ENCODE measurements at regions not wholly inside any gene's neighbourhood (a gene's known extent, or its start where the extent isn't known, plus 50 kb on each side); places are given as distances from the start of the nearest gene placed in this dataset.

DNA sequence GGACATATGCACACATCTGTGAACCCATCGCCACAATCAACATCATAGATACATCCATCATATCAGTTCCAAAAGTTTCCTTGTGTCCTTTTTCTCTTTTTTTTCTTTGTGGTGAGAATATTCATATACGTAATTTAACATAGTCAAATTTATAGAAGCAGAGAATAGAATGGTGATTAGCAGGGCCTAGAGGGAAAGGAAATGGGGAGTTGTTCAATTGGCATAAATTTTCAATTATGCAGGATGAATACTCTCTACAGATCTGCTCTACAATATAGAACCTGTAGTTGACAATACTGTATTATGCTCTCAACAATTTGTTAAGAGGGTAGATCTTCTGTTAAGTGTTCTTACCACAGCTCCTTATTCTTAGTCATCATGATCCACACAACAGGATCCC, 413.2 kb downstream of the SHISA9 start:
- intact Hi-C loops (cut with DNase I): no loop called here
- no peaks in the 10 kb centered on the region for H3K27me3 ChIP-seq
- WGBS, 2 donors: 93 to 94% methylated on average over 2 of the region's 2 CpGs
- H3K9me3 ChIP-seq: no peaks in the 10 kb centered on the region
- no peak overlapping the region for H3K4me3 ChIP-seq
- no peak for TF ChIP-seq CTCF (IDR thresholded peaks at IDR 0.05)
- DNase-seq: no peak
- no peaks in the 10 kb centered on the region for H3K4me1 ChIP-seq
- H3K36me3 ChIP-seq: no peaks in the 10 kb centered on the region
- no peak overlapping the region for H3K27ac ChIP-seq

- H3K27ac ChIP-seq: no peak overlapping the region
- intact Hi-C loops (cut with DNase I): no loop called here
- no peak for TF ChIP-seq POLR2A (IDR thresholded peaks at IDR 0.05)
- no peak for TF ChIP-seq CTCF (IDR thresholded peaks at IDR 0.05)
- H3K4me1 ChIP-seq: no peaks in the 10 kb centered on the region
- no peaks in the 10 kb centered on the region for H3K36me3 ChIP-seq
- H3K4me3 ChIP-seq: no peak overlapping the region
- 47 to 54% methylated on average over 5 of the region's 5 CpGs for WGBS, 2 donors
- H3K27me3 ChIP-seq: no peaks in the 10 kb centered on the region
- H3K9me3 ChIP-seq: no peaks in the 10 kb centered on the region
- no peak for DNase-seq
These were observed 414.4 kb downstream of the SHISA9 start for GRCh38 chr16:13315642-13316427.

DNA sequence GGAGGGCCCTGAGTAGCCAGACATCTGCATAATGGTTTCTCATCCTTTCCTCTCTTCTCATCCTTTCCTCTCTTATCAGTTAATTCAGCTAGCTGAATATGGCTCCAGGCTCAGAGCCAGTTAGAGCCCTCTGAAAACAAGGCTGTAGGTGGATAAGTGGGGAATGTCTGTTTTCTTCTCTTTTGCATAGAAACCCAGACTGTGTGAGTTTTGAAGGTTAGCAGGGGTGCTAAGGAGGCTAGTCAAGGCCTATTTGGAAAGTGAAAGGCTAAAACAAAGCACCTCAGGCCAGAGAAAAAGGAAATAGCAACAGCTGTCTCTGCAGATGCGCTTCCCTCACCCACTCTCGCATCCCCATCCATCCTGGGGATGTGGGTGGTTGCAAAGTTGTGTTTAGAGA, 420.9 kb downstream of the SHISA9 start:
- H3K4me1 ChIP-seq: no peaks in the 10 kb centered on the region
- no peak overlapping the region for H3K4me3 ChIP-seq
- no peak for DNase-seq
- TF ChIP-seq POLR2A (IDR thresholded peaks at IDR 0.05): no peak
- TF ChIP-seq CTCF (IDR thresholded peaks at IDR 0.05): no peak
- H3K9me3 ChIP-seq: no peaks in the 10 kb centered on the region
- H3K27me3 ChIP-seq: no peaks in the 10 kb centered on the region
- 60 to 73% methylated on average over 2 of the region's 2 CpGs for WGBS, 2 donors
- no peaks in the 10 kb centered on the region for H3K36me3 ChIP-seq
- intact Hi-C loops (cut with DNase I): no loop called here
- no peak overlapping the region for H3K27ac ChIP-seq

DNA sequence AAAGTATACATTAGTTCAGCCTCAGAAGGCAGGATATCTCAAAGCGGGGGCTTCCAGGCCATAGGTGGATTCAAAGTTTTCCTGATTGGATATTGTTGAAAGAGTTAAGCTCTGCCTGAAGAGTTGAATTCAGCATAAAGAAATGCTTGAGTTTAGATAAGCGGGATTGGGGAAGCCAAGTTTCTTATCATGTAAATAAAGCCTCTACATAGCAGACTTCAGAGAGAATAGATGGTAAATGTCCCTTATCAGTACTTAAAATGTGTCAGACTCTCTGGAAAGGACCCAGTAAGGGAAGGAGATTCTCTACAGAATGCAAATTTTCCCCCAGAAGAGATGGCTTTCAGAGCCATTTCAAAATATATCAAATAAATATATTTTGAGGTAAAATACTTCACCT, 423.5 kb downstream of the SHISA9 start:
- intact Hi-C loops (cut with DNase I): no loop called here
- Histone ChIP-seq H3K27me3 (no peaks in the 10 kb centered on the region), H3K9me3 (no peaks in the 10 kb centered on the region), H3K4me1 (no peaks in the 10 kb centered on the region), H3K4me3 (no peak overlapping the region), H3K27ac (no peak overlapping the region), H3K36me3 (no peaks in the 10 kb centered on the region)
- DNase-seq: no peak
- TF ChIP-seq CTCF (IDR thresholded peaks at IDR 0.05) (no peak), POLR2A (IDR thresholded peaks at IDR 0.05) (no peak)
- WGBS, 2 donors: 69 to 83% methylated on average over 2 of the region's 2 CpGs

DNA sequence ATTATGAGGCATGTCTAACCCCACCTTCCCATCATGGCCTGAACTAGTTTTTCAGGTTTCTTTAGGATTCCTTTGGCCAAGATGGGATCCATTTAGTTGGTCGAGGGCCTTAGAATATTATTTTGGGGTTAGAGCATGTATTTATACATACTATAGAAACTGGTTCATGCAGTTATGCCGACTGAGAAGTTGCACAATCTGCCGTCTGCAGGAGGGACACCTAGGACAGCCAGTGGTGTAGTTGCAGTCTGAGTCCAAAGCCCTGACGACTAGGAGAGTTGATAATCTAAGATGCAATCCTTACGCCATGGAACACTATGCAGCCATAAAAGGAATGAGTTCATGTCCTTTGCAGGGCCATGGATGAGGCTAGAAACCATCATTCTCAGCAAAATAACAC, 424.0 kb downstream of the SHISA9 start:
- WGBS, 2 donors: 44 to 64% methylated on average over 5 of the region's 5 CpGs
- Histone ChIP-seq H3K9me3 (no peaks in the 10 kb centered on the region), H3K4me1 (no peaks in the 10 kb centered on the region), H3K27me3 (no peaks in the 10 kb centered on the region), H3K36me3 (no peaks in the 10 kb centered on the region), H3K4me3 (no peak overlapping the region), H3K27ac (no peak overlapping the region)
- TF ChIP-seq POLR2A (IDR thresholded peaks at IDR 0.05) (no peak), CTCF (IDR thresholded peaks at IDR 0.05) (no peak)
- DNase-seq: no peak
- intact Hi-C loops (cut with DNase I): no loop called here
